ENCODE measurements at regions not wholly inside any gene's neighbourhood (a gene's known extent, or its start where the extent isn't known, plus 50 kb on each side); places are given as distances from the start of the nearest gene placed in this dataset.

DNA sequence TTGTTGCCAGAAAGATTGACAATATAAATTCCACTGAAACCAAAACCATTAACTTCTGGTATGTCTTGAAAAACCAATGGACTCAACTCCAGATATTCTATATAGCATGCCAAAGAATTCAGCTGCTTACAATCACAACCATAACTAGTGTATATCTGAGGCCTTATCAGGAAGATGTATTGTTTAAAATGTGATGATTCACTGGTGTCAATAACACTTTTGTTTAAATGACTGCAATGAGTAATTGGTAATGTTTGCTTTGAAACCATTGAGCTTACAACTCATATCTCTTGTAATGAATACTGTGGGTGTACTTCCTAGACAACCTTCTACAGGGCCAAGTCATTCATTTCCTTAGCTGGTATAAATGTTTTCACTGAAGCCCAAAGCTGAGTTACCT lies 727.9 kb upstream of the KCND2 start:
- H3K4me1 ChIP-seq (ENCODE audit: insufficient read depth, low read length, poor library complexity, severe bottlenecking) = no peaks in the 10 kb centered on the region
- intact Hi-C loops (cut with micrococcal nuclease; ENCODE audit: unreplicated experiment) = no loop called here
- POLR2A ChIA-PET (ENCODE audit: low non-redundant PET) = no interaction called here

GRCh38 chr7:119555788-119556187 lies 717.2 kb upstream of the KCND2 start:
- no peaks in the 10 kb centered on the region for H3K9me3 ChIP-seq (ENCODE audit: low read depth, low read length, poor library complexity, severe bottlenecking)
- H3K4me1 ChIP-seq (ENCODE audit: insufficient read depth, low read length, poor library complexity, severe bottlenecking) = no peaks in the 10 kb centered on the region
- H3K36me3 ChIP-seq (ENCODE audit: insufficient read depth, low read length, poor library complexity, severe bottlenecking) = no peaks in the 10 kb centered on the region
- ChIA-PET POLR2A (ENCODE audit: low non-redundant PET) (no interaction called here), CTCF (no interaction called here)
- BruUV-seq (replicated peaks) = no TSS peak
- no peak for TF ChIP-seq EZH2 (IDR thresholded peaks at IDR 0.05; ENCODE audit: borderline replicate concordance, low read depth, low read length, poor library complexity, severe bottlenecking)
- no peaks in the 10 kb centered on the region for H3K27me3 ChIP-seq (replicated peaks; ENCODE audit: insufficient read depth, low read depth, low read length, poor library complexity)
- intact Hi-C loops (cut with micrococcal nuclease; ENCODE audit: unreplicated experiment) = no loop called here
- no peak overlapping the region for H3K4me3 ChIP-seq (ENCODE audit: low read depth, low read length, poor library complexity, severe bottlenecking)
- H3K27ac ChIP-seq (ENCODE audit: low read depth, low read length, poor library complexity, severe bottlenecking) = no peak overlapping the region
- no peak for DNase-seq (ENCODE audit: low spot score)

More for the DNA sequence above, 727.9 kb upstream of the KCND2 start:
- BruUV-seq (replicated peaks) = no TSS peak
- no peak for DNase-seq (ENCODE audit: low spot score)
- Histone ChIP-seq H3K9me3 (ENCODE audit: low read depth, low read length, poor library complexity, severe bottlenecking) (no peaks in the 10 kb centered on the region), H3K27me3 (replicated peaks; ENCODE audit: insufficient read depth, low read depth, low read length, poor library complexity) (no peaks in the 10 kb centered on the region), H3K36me3 (ENCODE audit: insufficient read depth, low read length, poor library complexity, severe bottlenecking) (no peaks in the 10 kb centered on the region), H3K27ac (ENCODE audit: low read depth, low read length, poor library complexity, severe bottlenecking) (no peak overlapping the region), H3K4me3 (ENCODE audit: low read depth, low read length, poor library complexity, severe bottlenecking) (no peak overlapping the region)
- TF ChIP-seq EZH2 (IDR thresholded peaks at IDR 0.05; ENCODE audit: borderline replicate concordance, low read depth, low read length, poor library complexity, severe bottlenecking) = no peak
- TF ChIP-seq, protein P1, sequence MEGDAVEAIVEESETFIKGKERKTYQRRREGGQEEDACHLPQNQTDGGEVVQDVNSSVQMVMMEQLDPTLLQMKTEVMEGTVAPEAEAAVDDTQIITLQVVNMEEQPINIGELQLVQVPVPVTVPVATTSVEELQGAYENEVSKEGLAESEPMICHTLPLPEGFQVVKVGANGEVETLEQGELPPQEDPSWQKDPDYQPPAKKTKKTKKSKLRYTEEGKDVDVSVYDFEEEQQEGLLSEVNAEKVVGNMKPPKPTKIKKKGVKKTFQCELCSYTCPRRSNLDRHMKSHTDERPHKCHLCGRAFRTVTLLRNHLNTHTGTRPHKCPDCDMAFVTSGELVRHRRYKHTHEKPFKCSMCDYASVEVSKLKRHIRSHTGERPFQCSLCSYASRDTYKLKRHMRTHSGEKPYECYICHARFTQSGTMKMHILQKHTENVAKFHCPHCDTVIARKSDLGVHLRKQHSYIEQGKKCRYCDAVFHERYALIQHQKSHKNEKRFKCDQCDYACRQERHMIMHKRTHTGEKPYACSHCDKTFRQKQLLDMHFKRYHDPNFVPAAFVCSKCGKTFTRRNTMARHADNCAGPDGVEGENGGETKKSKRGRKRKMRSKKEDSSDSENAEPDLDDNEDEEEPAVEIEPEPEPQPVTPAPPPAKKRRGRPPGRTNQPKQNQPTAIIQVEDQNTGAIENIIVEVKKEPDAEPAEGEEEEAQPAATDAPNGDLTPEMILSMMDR (conservative IDR thresholded peaks at IDR 0.05; ENCODE audit: low read depth, low read length) = no peak
- CTCF ChIA-PET = no interaction called here

GRCh38 chr7:119556436-119556835 lies 716.5 kb upstream of the KCND2 start:
- POLR2A ChIA-PET (ENCODE audit: low non-redundant PET) = no interaction called here
- H3K27me3 ChIP-seq (replicated peaks; ENCODE audit: insufficient read depth, low read depth, low read length, poor library complexity) = no peaks in the 10 kb centered on the region
- H3K4me3 ChIP-seq (ENCODE audit: low read depth, low read length, poor library complexity, severe bottlenecking) = no peak overlapping the region
- H3K36me3 ChIP-seq (ENCODE audit: insufficient read depth, low read length, poor library complexity, severe bottlenecking) = no peaks in the 10 kb centered on the region
- no TSS peak for BruUV-seq (replicated peaks)
- H3K27ac ChIP-seq (ENCODE audit: low read depth, low read length, poor library complexity, severe bottlenecking) = no peak overlapping the region
- intact Hi-C loops (cut with micrococcal nuclease; ENCODE audit: unreplicated experiment) = no loop called here
- no peak for TF ChIP-seq EZH2 (IDR thresholded peaks at IDR 0.05; ENCODE audit: borderline replicate concordance, low read depth, low read length, poor library complexity, severe bottlenecking)
- TF ChIP-seq, protein P1 (conservative IDR thresholded peaks at IDR 0.05; ENCODE audit: low read depth, low read length) = no peak
- no peak for DNase-seq (ENCODE audit: low spot score)
- H3K9me3 ChIP-seq (ENCODE audit: low read depth, low read length, poor library complexity, severe bottlenecking) = no peaks in the 10 kb centered on the region
- no peaks in the 10 kb centered on the region for H3K4me1 ChIP-seq (ENCODE audit: insufficient read depth, low read length, poor library complexity, severe bottlenecking)
- CTCF ChIA-PET = no interaction called here

DNA sequence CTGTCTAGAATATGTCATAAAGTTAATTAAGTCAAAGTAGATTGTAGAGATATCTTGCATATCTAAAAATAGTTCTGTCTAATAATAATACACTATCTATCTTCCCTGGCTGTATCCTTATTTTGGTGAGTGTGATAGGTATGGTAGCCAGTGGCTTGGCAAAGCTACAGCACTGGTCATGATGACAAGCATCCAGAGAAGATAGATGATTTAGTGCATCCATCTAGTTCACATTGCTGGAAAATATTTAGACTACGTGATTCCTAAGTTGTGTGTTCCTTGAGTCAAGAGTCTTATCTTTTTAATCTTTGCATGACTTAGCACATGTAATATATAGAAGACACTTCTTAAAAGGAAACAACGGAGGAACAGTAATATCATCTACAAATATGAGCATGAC lies 711.2 kb upstream of the KCND2 start:
- no peaks in the 10 kb centered on the region for H3K27me3 ChIP-seq (replicated peaks; ENCODE audit: insufficient read depth, low read depth, low read length, poor library complexity)
- no peak overlapping the region for H3K27ac ChIP-seq (ENCODE audit: low read depth, low read length, poor library complexity, severe bottlenecking)
- TF ChIP-seq EZH2 (IDR thresholded peaks at IDR 0.05; ENCODE audit: borderline replicate concordance, low read depth, low read length, poor library complexity, severe bottlenecking) = no peak
- TF ChIP-seq, protein P1 (conservative IDR thresholded peaks at IDR 0.05; ENCODE audit: low read depth, low read length) = no peak
- no peak for DNase-seq (ENCODE audit: low spot score)
- intact Hi-C loops (cut with micrococcal nuclease; ENCODE audit: unreplicated experiment) = no loop called here
- BruUV-seq (replicated peaks) = no TSS peak
- no peaks in the 10 kb centered on the region for H3K9me3 ChIP-seq (ENCODE audit: low read depth, low read length, poor library complexity, severe bottlenecking)
- no peaks in the 10 kb centered on the region for H3K4me1 ChIP-seq (ENCODE audit: insufficient read depth, low read length, poor library complexity, severe bottlenecking)
- H3K36me3 ChIP-seq (ENCODE audit: insufficient read depth, low read length, poor library complexity, severe bottlenecking) = no peaks in the 10 kb centered on the region
- CTCF ChIA-PET = no interaction called here
- POLR2A ChIA-PET (ENCODE audit: low non-redundant PET) = no interaction called here
- no peak overlapping the region for H3K4me3 ChIP-seq (ENCODE audit: low read depth, low read length, poor library complexity, severe bottlenecking)

Data from A673 (cell line).